Liver (tissue), 8 donors: ENCODE measurements at regions not wholly inside any gene's neighbourhood (a gene's known extent, or its start where the extent isn't known, plus 50 kb on each side); places are given as distances from the start of the nearest gene placed in this dataset.

Source experiments
- DNase-seq: peaks from one replicate; pipeline ENCODE4 v3.0.0-alpha.2; 2017; ENCODE audit warnings: low spot score
- H3K27ac ChIP-seq, 2 donors: one replicate each; pipeline ENCODE4 v1.7.0; 2013; ENCODE audit warnings: inconsistent platforms in 2 of 2, low read length in 2 of 2, control low read depth in 1 of 2, low read depth in 1 of 2, mild to moderate bottlenecking in 1 of 2
- H3K27me3 ChIP-seq, 4 donors: one replicate each; pipeline versions ENCODE4 v1.6.1 to v1.7.0; 2013; ENCODE audit warnings: low read length in 3 of 4, inconsistent platforms in 1 of 4, mild to moderate bottlenecking in 1 of 4, moderate library complexity in 1 of 4; ENCODE audit not compliant: control insufficient read depth in 4 of 4, insufficient read depth in 4 of 4
- H3K36me3 ChIP-seq, 4 donors: one replicate each; pipeline versions ENCODE4 v1.6.1 to v1.7.0; 2013; ENCODE audit warnings: low read length in 3 of 4, mild to moderate bottlenecking in 3 of 4, low read depth in 1 of 4, moderate library complexity in 1 of 4; ENCODE audit not compliant: control insufficient read depth in 4 of 4, insufficient read depth in 3 of 4
- H3K4me1 ChIP-seq, 4 donors: one replicate each; pipeline versions ENCODE4 v1.6.1 to v1.7.0; 2013; ENCODE audit warnings: low read length in 3 of 4, mild to moderate bottlenecking in 3 of 4, moderate library complexity in 1 of 4; ENCODE audit not compliant: control insufficient read depth in 4 of 4, insufficient read depth in 4 of 4
- H3K4me3 ChIP-seq, 3 donors: one replicate each; pipeline versions ENCODE4 v1.6.1 to v1.7.0; 2013; ENCODE audit warnings: low read length in 3 of 3, control low read depth in 1 of 3, low read depth in 1 of 3, mild to moderate bottlenecking in 1 of 3
- H3K9ac ChIP-seq, 2 donors: one replicate each; pipeline ENCODE4 v1.7.0; 2013; ENCODE audit warnings: low read length in 2 of 2, mild to moderate bottlenecking in 2 of 2, moderate library complexity in 2 of 2, control low read depth in 1 of 2, low read depth in 1 of 2
- H3K9me3 ChIP-seq, 4 donors: one replicate each; pipeline versions ENCODE4 v1.6.1 to v1.7.0; 2013; ENCODE audit warnings: low read length in 3 of 4; ENCODE audit not compliant: control insufficient read depth in 4 of 4
- CTCF ChIP-seq: fragments of 150-350 bp; IDR thresholded peaks from 2 replicates; pipeline ENCODE4 v1.5.1; 2017; ENCODE audit warnings: improper control_type of control experiment, low read depth, low read length; ENCODE audit not compliant: missing input control
- EGR1 ChIP-seq, 2 donors: IDR thresholded peaks; 2 replicates each; pipeline ENCODE4 v1.6.1; 2016 to 2018; ENCODE audit warnings: antibody characterized with exemption in 2 of 2, low read depth in 2 of 2
- FOXA1 ChIP-seq: IDR thresholded peaks from 2 replicates; pipeline ENCODE4 v1.6.1; 2016; ENCODE audit warnings: antibody characterized with exemption
- GABPA ChIP-seq, 2 donors: IDR thresholded peaks in 1 of 2; conservative IDR thresholded peaks in 1 of 2; 2 replicates each; pipeline ENCODE4 v1.6.1; 2016; ENCODE audit warnings: antibody characterized with exemption in 2 of 2, mild to moderate bottlenecking in 1 of 2, moderate library complexity in 1 of 2
- HNF4A ChIP-seq, 2 donors: conservative IDR thresholded peaks; 2 replicates each; pipeline ENCODE4 v1.6.1; 2016; ENCODE audit warnings: antibody characterized with exemption in 2 of 2, mild to moderate bottlenecking in 2 of 2
- JUND ChIP-seq, 2 donors: IDR thresholded peaks; 2 replicates each; pipeline ENCODE4 v1.6.1; 2016; ENCODE audit warnings: antibody characterized with exemption in 2 of 2
- MAX ChIP-seq: IDR thresholded peaks from 2 replicates; pipeline ENCODE4 v1.6.1; 2016; ENCODE audit warnings: antibody characterized with exemption
- NR2F2 ChIP-seq: IDR thresholded peaks from 2 replicates; pipeline ENCODE4 v1.6.1; 2016; ENCODE audit warnings: antibody characterized with exemption
- RAD21 ChIP-seq, 2 donors: IDR thresholded peaks; 2 replicates each; pipeline ENCODE4 v1.6.1; 2016; ENCODE audit warnings: antibody characterized with exemption in 2 of 2, mild to moderate bottlenecking in 2 of 2
- REST ChIP-seq: IDR thresholded peaks from 2 replicates; pipeline ENCODE4 v1.6.1; 2016; ENCODE audit warnings: antibody characterized with exemption, mild to moderate bottlenecking
- RXRA ChIP-seq, 2 donors: IDR thresholded peaks; 2 replicates each; pipeline ENCODE4 v1.6.1; 2017 to 2018; ENCODE audit warnings: antibody characterized with exemption in 2 of 2, mild to moderate bottlenecking in 1 of 2
- TAF1 ChIP-seq: conservative IDR thresholded peaks from 2 replicates; pipeline ENCODE4 v1.6.1; 2016; ENCODE audit warnings: antibody characterized with exemption, mild to moderate bottlenecking
- YY1 ChIP-seq: IDR thresholded peaks from 2 replicates; pipeline ENCODE4 v1.6.1; 2016; ENCODE audit warnings: antibody characterized with exemption, mild to moderate bottlenecking
- WGBS: extraction: QIAGEN DNeasy Blood & Tissue Kit; methylation state at CpG from one replicate; pipeline ENCODE4 v1.1.7; 2013; 5-methylcytosine and 5-hydroxymethylcytosine counted together
- TF ChIP-seq, protein P1 (sequence below): IDR thresholded peaks from 2 replicates; pipeline ENCODE4 v1.6.1; 2016; ENCODE audit warnings: antibody characterized with exemption
- donor health status: healthy.
- donor health status: healthy.
- donor health status: healthy.
- donor health status: healthy.
- donor health status: healthy.

- H3K4me3 ChIP-seq, result no peak overlapping the region
- 92% methylated on average over 15 of the region's 15 CpGs for WGBS
- no peak overlapping the region for H3K27ac ChIP-seq
- no peak overlapping the region for H3K9ac ChIP-seq
- DNase-seq, result no peak
- H3K4me1 ChIP-seq, result no peaks in the 10 kb centered on the region
- no peaks in the 10 kb centered on the region for H3K9me3 ChIP-seq
- H3K27me3 ChIP-seq, result no peaks in the 10 kb centered on the region
- TF ChIP-seq YY1 (no peak), EGR1 (IDR thresholded peaks at IDR 0.05; ENCODE audit: low read depth in 2 of 2) (no peak), JUND (IDR thresholded peaks at IDR 0.05) (no peak), CTCF (no peak), HNF4A (conservative IDR thresholded peaks at IDR 0.05) (no peak), MAX (no peak), RXRA (IDR thresholded peaks at IDR 0.05) (no peak), FOXA1 (no peak), REST (no peak), RAD21 (IDR thresholded peaks at IDR 0.05) (no peak), TAF1 (no peak), NR2F2 (no peak)
- TF ChIP-seq, protein P1, sequence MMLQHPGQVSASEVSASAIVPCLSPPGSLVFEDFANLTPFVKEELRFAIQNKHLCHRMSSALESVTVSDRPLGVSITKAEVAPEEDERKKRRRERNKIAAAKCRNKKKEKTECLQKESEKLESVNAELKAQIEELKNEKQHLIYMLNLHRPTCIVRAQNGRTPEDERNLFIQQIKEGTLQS, result no peak
- no peaks in the 10 kb centered on the region for H3K36me3 ChIP-seq
Measured at GRCh38 chr5:158313733-158314464, 455.0 kb upstream of the CLINT1 start.

DNA sequence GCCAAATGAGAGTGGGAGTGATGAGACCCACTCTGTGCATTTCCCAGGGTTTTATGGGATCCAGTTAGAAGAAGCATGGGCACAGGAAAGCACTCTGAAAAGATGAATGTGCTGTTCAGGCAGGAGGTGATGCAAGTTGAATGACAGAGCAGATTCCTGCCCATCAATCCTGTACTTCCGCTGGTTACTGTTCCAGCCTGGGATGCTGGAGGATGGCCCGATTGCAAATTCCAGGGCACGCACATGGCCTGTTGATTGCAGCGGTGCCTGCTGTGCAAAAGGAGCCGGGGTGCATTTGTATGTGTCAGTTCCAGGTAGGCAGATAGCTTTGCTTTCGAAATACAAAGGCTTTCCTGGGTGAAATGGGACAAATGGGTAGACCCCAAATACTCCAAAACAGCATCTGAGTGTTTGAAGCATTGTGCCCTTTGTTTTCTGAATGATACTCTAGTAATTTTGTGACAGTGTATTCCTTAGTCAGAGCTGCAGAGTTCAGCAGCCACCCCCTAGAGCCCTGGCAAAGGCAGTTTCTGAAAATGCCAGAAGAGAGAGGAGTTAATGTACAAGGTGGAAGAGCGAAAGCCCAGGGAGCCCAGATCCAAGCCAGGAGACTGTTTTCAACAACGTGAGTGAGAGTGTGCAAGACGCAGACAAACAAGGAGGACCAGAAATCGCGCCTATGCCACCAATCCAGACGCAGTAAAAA lies 454.2 kb upstream of the CLINT1 start:
- Histone ChIP-seq H3K4me3 (no peak overlapping the region), H3K4me1 (no peaks in the 10 kb centered on the region), H3K9ac (no peak overlapping the region), H3K9me3 (no peaks in the 10 kb centered on the region), H3K27ac (no peak overlapping the region), H3K27me3 (no peaks in the 10 kb centered on the region), H3K36me3 (no peaks in the 10 kb centered on the region)
- no peak for DNase-seq
- no peak for TF ChIP-seq GABPA (IDR thresholded peaks at IDR 0.05 in 1 of 2, conservative IDR thresholded peaks at IDR 0.05 in 1 of 2)
- TF ChIP-seq EGR1 (IDR thresholded peaks at IDR 0.05; ENCODE audit: low read depth in 2 of 2), result no peak
- 87% methylated on average over 12 of the region's 12 CpGs for WGBS
